ENCODE measurements at regions not wholly inside any gene's neighbourhood (a gene's known extent, or its start where the extent isn't known, plus 50 kb on each side); places are given as distances from the start of the nearest gene placed in this dataset.

DNA sequence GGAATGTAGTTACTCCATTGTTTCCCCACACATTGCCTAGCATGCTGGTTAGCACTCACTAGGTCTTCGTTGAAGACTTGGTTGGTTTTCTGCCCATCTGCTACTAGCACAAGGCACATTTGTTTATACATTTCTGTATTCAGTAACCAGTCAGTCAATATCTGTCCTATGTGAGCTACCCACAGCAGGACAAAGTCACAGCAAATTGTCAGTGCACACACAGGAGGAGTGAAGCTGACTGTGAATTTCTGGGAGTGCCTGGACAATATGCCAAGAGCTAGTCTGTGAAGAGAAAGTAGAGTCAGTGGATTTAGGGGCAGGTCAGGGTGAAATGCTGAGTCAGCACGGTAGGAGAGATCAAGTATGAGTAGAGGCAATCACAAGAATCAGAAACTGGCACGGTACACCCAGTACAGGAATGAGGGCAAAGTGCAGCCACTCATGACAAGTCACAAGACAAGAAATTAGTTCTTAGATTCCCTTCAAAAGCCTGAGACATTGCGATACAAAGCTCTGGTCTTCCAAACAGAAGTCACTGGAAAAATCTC, 1049.8 kb upstream of the POU3F4 start:
- Histone ChIP-seq H3K9ac (ENCODE audit: extremely low read depth, insufficient read length, low read length) (no peak overlapping the region), H3K4ac (ENCODE audit: low read depth, low read length) (no peak overlapping the region), H3K23ac (ENCODE audit: insufficient read length, low read depth, low read length) (no peak overlapping the region), H2AK5ac (ENCODE audit: insufficient read length, low read length) (no peak overlapping the region), H3K79me2 (ENCODE audit: insufficient read depth, low read length) (no peaks in the 10 kb centered on the region), H3K27me3 (ENCODE audit: insufficient read depth, low read length) (no peaks in the 10 kb centered on the region), H3K4me2 (ENCODE audit: insufficient read depth, insufficient read length, low read length) (no peak overlapping the region), H2BK15ac (ENCODE audit: low read depth, low read length) (no peak overlapping the region), H4K8ac (replicated peaks; ENCODE audit: insufficient read length, low read depth, low read length) (no peak overlapping the region), H3K14ac (ENCODE audit: insufficient read depth, low read length) (no peak overlapping the region), H3K27ac (ENCODE audit: insufficient read length, low read depth, low read length) (no peak overlapping the region), H4K20me1 (ENCODE audit: control insufficient read depth, insufficient read depth, insufficient read length) (no peaks in the 10 kb centered on the region), H2BK12ac (ENCODE audit: insufficient read length, low read depth, low read length) (no peak overlapping the region), H2BK5ac (ENCODE audit: insufficient read length, low read length) (no peak overlapping the region), H3K4me1 (ENCODE audit: insufficient read depth, low read length) (no peaks in the 10 kb centered on the region), H3K18ac (ENCODE audit: insufficient read length, low read depth, low read length) (no peak overlapping the region), H3K23me2 (ENCODE audit: insufficient read length, low read depth, low read length, poor library complexity, severe bottlenecking) (no peaks in the 10 kb centered on the region), H4K91ac (ENCODE audit: insufficient read length, low read depth, low read length) (no peak overlapping the region), H3K9me3 (ENCODE audit: control insufficient read depth, low read depth, low read length) (peaks cover 20% of the 10 kb centered on the region), H2AFZ (ENCODE audit: low read length) (no peak overlapping the region), H2BK20ac (ENCODE audit: low read depth, low read length, poor library complexity, severe bottlenecking) (no peak overlapping the region), H3K56ac (ENCODE audit: insufficient read length, low read depth, low read length) (no peak overlapping the region), H3T11ph (ENCODE audit: low read length) (no peak overlapping the region), H2BK120ac (ENCODE audit: low read depth, low read length, poor library complexity, severe bottlenecking) (no peak overlapping the region), H3K79me1 (ENCODE audit: insufficient read depth, low read depth, low read length, poor library complexity, severe bottlenecking) (no peaks in the 10 kb centered on the region), H4K5ac (ENCODE audit: insufficient read length, low read depth, low read length) (no peak overlapping the region)
- Mint-ChIP-seq H3K9me3 (peaks cover 45 to 70% of the 10 kb centered on the region in 2 experiments), H3K36me3 (ENCODE audit: insufficient read depth in 1 of 3, low read depth in 3 of 3) (peaks cover 0 to 4% (median 0%) of the 10 kb centered on the region in 3 experiments; a peak in 4 of 7 replicates), H3K4me3 (no peak overlapping the region), H3K27ac (peak overlapping the region in 1 of 3 experiments; percentile 21; a peak in 2 of 7 replicates), H3K4me1 (no peaks in the 10 kb centered on the region), H3K27me3 (ENCODE audit: low read depth) (no peaks in the 10 kb centered on the region)
- no peak for DNase-seq
- no CpG with 5 or more reads among the region's 4 CpGs for WGBS (ENCODE audit: extremely low coverage, insufficient read length, low lambda C conversion rate)
- TF ChIP-seq, protein P1, sequence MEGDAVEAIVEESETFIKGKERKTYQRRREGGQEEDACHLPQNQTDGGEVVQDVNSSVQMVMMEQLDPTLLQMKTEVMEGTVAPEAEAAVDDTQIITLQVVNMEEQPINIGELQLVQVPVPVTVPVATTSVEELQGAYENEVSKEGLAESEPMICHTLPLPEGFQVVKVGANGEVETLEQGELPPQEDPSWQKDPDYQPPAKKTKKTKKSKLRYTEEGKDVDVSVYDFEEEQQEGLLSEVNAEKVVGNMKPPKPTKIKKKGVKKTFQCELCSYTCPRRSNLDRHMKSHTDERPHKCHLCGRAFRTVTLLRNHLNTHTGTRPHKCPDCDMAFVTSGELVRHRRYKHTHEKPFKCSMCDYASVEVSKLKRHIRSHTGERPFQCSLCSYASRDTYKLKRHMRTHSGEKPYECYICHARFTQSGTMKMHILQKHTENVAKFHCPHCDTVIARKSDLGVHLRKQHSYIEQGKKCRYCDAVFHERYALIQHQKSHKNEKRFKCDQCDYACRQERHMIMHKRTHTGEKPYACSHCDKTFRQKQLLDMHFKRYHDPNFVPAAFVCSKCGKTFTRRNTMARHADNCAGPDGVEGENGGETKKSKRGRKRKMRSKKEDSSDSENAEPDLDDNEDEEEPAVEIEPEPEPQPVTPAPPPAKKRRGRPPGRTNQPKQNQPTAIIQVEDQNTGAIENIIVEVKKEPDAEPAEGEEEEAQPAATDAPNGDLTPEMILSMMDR (conservative IDR thresholded peaks at IDR 0.05), result no peak
